ENCODE measurements at regions not wholly inside any gene's neighbourhood (a gene's known extent, or its start where the extent isn't known, plus 50 kb on each side); places are given as distances from the start of the nearest gene placed in this dataset.

DNA sequence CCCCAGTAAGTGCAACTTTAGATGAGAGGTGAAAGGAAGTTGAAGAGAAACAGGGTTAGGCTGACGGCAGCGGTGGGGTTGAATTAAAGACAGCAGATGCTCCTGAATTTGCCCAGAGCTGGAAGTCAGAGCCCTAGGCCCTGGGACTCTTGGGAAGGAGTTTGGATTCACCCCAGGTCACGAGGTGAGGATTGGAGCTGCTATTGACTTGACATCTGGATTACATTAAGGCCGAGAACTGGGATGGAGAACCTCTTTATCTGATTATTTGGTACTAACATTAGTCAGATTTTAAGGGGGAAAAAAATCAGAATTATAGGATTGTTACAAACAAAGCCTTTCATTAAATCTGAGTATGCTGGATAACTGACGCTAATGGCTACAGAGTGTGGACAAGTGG is 367.2 kb downstream of the ZNF536 start:
- peak; percentile 38; the same call in 1 of the 2 replicates for TF ChIP-seq GATA2 (IDR thresholded peaks at IDR 0.05; ENCODE audit: low read depth, low read length)
- TF ChIP-seq GATA3 (IDR thresholded peaks at IDR 0.05; ENCODE audit: low read depth, low read length): no peak
